ENCODE measurements at regions not wholly inside any gene's neighbourhood (a gene's known extent, or its start where the extent isn't known, plus 50 kb on each side); places are given as distances from the start of the nearest gene placed in this dataset.

DNA sequence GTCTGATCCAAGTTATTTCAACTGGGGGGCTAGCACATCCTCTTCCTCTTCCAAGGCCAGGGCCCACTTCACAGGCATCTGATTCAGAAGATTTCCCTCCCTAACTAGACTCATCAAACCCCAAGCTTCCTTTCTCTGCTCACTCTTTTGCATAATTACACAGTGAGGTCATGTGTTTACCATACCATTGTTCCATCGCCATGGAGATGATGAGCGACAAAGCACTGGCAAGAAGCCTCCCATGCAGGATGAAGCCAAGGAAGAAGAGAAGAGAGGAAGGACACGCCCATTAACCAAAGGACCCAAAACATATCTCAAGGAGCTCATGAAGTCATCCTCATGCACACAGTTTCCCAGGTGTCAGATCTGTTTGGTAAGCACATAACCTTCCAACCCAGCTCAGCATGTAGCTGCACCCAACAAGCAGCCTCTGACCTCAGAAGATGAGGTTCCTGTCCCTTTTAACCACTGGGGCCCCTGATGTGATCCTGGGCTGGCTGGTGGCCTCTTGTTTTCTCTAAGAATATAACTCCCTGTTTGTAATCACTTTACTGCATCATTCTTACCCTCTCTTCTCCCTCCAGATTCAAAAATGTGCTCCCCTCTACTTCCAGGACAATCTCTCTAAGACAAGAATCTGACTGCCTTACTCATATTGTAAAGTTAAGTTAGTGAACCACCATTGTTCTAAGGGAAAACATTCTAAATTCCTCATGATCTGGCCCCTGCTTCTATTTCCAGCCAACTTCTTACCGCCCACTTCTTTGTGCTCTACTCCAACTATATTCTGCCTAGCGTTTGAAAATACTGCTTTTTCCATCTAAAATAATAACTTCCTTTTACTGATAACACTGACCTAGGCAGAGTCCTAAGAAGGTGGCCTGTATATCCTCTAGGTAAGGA, 190.1 kb downstream of the TTC32 start:
- DNase-seq = peak; percentile 6

DNA sequence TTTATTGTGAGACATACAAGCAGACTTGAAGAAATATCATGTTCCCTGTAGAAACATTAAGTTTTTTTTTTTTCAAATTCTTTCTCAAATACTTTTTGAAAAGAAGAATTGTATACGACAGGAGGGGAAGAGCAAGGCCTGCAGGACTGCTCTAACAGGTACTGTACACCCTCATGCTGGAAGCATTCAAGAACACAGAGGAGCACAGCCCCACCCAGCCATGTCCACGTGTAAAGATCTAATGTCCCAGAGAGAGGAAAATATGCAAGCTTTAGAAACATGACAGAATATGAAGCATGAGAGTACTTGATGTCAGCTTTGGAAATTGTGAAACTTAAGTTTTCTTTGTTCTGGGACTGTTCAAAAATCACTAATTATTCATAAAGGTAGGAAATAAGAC, 191.6 kb downstream of the TTC32 start:
- no peak for DNase-seq

DNA sequence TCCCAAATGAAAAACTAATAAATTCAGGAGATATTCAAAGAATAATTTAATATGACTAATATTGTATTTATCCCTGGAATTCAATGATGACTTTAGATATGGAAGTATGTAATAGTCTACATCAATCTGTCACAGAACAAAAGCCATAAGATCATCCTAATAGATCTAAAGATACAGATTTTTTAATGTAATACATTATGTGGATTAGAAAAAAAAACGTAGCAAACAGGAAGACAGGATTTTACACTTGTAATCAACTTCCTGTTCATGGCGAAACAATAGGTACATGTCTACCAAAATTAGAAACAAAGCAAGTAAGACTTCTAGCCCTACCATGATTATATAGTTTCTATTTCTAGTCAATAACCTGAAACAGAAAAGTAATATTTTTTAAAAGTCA, 192.2 kb downstream of the TTC32 start:
- DNase-seq = no peak

DNA sequence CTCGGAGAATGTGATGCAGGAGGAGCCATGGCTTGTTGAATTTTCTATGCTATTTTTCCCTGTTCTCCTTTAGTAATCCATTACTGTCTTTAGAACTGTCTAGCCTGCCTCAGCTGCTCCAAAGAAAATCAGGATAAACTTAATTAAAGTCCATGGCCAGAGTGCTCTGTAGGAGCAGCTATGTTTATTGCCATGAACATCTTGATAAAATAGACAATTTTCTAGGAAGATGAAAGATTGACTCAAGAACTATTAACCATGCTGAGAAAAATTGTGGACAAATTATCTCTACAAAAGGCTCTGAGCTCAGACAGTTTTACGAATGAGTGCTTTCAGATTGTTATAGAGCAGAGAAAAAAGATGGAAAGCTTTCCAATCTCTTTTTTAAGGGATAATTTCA, 193.0 kb downstream of the TTC32 start:
- no peak for DNase-seq

DNA sequence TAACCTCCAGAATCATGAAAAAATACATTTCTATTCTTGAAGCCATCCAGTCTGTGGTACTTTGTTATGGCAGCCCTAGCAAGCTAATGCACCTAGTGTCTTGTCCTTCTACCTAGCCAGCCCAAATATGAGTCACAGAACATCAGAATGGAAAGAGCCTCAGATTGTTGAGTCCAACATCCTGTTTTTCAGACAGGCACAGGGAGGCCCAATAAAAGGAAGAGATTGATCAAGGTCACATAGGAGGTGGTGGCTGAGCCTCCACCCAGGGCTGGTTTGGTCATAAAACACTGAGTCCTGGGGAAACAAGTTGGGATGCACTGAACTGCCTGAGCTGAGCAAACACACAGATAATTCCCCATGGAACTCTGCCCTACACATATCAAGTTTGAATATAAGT, 195.5 kb downstream of the TTC32 start:
- no peak for DNase-seq

DNA sequence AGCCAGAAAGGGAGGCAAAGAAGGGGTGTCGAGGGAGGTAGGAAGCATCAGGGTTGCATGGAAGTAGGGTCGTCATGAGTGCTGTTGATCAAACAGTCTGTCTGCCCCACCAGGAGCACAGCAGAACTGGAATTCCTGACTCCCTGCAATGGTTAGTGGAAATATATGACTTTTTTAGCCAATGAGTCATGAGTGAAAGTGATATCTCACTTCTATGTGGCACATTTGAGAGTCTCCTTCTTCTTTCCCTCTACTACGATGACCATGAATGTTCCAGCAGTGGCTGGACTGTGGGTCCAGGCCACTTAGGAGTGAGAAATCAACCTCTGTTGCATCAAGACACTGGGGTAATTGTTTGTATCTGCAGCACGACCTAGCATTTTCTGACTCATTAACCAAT, 199.5 kb downstream of the TTC32 start:
- no peak for DNase-seq

DNA sequence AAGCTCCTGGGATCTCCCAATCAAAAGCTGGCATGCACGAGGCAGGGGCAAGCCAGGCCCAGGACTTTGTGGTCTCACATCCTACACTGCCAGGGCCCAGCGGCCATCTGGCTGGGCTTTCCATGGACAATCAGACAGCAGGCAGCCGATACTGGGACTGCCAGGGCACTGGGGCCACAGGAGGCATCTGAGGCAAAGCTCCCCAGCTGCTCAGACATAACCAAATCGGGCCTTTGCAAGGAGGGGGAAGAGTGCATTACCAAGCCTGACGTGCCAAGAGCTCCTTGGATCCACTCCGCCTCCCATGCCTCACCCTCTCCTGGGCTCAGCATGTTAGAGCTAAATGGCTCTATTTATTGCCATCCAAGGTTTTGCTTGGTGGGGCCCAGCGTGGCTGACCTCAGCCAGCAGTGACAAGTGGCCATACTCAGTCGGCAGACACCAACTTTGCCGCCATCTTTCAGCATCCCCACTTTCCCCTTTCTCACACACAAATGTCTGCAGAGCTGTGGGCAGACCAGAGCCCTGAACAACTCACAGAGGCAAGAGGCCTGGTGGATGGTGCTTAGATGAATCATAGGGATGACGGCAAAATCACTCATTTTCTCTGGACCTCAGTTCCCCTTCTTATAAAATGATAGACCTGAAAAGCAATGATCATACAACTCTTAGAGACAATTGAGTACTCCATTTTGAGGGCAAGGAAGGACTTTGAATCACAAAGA, 200.8 kb downstream of the TTC32 start:
- DNase-seq = no peak

DNA sequence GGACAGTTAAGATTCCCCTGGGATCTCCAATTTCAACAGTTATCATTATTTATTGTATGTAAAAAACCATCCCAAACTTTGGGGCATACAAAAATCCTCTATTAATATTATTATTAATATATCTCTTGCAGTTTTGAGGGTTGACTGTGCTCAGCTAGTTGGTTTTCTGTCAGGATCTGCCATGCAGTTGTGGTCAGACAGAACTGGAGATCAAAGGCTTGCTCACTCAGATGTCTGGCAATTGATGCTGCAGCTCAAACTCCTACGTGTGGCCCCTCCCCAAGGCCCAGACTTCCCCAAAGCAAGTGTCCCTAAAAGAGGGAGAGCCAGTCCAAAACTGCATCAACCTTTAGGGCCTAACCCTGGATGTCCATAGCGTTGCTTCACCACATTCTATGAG, 204.7 kb downstream of the TTC32 start:
- no peak for DNase-seq

DNA sequence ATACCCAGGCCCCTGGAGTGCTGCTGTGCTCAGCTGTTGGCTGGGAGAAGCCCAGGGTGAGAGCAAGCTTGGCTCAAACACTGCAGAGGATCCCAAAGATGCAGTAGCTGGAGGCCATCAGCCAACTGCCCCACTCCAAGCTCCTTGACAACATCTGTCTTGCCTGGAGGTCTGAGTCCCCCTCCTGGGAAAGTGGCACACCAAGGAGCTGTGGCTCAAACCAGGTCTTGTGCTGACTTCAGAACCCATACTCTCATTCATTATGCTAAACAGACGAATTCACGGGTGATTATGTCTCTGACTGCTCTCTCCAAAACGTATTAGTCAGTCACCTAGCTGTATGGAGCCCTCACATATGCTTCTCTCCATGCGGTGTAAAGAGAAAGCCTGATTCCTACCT, 206.1 kb downstream of the TTC32 start:
- DNase-seq = no peak

DNA sequence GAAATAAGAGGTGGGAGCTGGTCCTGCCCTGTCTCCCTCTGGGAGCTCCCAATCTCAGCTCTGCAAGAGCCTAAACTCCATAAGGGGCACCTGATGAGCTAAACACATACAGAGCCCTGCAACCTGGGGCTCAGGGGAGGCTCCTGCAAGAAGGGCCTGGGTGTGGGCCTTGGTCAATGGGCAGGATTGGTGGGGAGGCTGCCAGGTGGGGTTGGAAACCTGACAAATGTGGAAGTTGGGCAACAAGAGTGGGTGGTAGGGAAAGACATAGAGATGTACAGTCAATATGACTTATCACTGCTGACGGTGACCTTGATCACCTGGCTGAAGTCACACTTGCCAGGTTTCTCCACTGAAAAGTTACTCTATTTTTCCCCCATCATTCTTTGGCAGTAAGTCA, 209.9 kb downstream of the TTC32 start:
- no peak for DNase-seq

DNA sequence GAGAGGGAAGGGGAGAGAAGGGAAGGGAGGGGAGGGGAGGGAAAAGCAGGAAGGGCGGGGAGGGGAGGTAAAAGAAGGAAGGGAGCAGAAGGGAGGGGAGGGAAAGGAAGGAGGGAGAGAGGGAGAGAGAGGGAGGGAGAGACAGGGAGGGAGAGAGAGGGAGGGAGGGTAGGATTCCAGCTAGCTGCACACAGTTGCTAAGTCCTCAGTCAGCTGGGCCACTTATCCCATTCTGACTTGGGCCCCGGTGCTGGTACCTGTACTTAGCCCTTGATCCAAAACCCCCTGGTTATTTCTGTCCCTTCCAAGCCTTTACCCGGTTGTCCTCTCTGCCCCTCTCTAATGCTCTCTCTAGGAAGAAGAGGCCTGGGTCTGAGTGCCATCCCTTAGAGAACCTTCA, 211.4 kb downstream of the TTC32 start:
- no peak for DNase-seq

DNA sequence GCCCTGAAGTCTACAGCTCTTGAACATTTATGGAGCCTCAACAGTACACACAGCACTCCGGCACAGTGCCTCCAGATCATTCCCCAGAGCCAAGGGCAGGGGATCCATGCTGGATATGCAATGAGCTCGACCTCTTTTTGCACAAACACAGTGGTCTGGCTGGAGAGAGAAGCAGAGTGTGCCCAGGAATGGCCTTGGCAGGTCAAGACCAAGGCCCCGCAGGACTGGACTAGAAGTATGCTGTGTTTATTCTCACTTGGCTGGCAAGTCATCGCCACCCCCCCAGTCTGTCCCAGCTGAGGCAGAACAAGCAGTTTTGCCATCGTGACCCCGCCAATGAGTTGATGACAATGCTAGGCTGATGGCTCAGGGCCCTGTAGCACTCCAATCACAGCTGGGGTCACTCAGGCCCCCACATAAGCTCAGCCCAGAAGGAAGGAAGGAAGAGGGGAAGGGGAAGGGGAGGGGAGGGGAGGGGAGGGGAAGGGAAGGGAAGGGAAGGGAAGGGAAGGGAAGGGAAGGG, 212.1 kb downstream of the TTC32 start:
- no peak for DNase-seq

DNA sequence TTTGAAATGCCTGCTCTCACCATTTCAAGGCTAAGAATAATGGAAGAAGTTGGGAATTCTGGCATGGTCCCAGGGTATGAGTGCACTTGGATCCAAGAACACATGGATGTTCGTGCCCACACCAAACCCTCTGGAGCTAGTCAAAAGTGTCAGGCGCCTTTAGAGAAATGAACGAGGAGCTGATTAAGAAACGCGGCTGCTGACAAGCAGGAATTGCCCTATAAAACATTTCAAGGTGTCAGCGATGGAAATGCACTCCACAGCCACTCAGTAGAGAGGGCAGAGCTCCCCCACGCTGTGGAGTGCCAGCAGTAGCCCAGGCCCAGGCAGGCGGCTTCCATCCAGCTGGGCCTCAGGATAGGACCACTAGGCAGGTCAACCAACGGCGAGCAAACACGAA, 213.7 kb downstream of the TTC32 start:
- DNase-seq = no peak

DNA sequence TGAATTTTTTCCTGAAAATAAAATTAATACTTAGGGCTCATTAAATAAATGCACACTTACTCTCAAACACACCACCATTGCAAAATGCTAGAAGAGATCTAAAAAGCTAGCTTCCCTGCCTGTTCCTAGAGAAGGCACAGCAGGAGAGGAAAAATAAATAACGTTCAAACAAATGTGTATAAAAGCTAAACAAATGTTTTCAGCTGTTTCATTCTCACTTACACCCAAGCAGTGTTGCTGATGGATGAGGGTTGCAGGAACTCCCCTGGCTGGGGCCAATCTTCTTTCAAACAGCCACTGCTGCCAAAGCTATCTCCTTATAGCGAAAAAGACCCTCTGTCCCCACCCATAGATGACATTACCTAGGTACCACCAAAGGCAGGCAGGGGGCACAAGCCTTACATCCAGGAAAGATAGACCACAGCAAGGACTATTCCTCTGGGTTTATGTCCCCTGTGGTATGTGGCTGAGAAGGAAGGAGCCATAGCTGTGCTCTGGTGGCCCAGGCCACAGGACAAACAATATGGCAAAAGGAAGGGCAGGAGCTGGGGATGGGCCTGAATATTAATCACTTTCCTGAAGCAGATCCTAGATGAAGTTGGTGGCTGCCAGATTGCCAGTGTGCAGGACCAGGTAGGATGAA, 214.6 kb downstream of the TTC32 start:
- DNase-seq = no peak

DNA sequence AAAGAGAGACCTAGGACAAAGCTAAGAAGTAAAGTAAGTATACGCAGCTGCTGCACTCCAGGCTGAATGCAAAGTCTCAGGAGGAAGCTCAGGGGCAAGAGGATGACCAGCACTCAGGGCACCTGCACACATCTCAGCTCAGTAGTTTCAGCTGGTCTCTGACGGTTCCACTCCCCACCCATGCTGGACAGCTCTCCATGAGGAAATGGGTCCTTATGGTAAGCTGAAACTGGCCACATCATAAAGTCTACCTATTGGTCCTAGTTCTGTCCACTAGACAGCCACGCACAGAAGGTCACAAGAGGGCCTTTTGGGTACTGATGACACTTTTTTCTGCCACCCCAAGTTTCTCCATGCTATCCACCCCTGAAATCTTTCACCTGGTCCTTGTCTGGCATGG, 215.3 kb downstream of the TTC32 start:
- DNase-seq = no peak

DNA sequence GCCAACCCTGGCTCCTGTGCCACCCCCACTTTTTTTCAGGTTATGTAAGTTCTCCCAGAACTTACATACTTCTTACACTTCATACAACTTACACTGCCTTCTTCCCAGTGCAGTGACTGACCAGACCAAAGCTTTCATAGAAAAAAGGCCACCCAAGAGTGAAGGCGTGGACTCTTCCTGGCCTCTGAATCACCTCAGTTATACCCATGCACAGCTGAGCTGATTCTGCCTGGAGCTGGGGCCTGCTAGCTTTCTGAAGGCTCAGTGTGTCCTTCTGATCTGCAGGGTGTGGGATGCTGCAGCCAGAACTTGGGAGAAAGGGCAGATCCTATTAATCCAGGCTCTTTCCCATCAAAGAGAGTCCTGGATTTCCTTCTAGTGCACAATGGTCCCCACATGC, 216.1 kb downstream of the TTC32 start:
- DNase-seq = no peak

DNA sequence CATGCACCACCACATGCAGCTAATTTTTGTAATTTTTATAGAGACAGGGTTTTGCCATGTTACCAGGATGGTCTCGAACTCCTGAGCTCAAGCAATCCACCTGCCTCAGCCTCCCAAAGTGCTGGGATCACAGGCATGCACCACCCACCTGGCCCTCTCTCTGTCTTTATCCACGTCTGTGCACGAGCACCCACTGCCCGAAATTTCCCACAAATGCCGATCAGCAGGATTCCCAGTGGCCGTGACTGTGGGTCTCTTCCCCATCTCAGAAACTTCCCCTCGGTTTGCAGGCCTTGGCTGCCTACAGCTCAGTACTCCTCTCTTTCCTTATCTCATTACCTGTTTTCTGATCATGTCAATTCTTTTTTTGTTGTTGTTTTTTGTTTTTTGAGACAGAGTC, 217.3 kb downstream of the TTC32 start:
- DNase-seq = no peak

DNA sequence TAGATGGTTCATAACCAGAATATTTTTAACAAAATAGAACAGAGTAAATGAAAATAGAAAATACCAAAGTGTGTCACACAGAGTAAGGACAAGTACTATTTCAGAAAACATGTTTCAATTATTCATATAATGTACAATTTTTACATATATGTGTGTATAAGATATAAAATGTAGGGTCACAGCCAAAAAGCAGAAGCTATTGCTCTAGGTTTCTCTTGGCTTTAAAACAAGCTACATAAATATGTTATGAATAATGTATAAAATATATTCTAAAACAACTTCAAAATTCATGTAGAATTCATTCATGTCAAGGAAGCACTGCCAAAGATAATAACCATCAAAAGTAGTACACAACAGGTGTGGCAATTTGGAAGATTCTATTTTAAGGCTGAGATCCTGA, 218.2 kb downstream of the TTC32 start:
- DNase-seq = no peak

DNA sequence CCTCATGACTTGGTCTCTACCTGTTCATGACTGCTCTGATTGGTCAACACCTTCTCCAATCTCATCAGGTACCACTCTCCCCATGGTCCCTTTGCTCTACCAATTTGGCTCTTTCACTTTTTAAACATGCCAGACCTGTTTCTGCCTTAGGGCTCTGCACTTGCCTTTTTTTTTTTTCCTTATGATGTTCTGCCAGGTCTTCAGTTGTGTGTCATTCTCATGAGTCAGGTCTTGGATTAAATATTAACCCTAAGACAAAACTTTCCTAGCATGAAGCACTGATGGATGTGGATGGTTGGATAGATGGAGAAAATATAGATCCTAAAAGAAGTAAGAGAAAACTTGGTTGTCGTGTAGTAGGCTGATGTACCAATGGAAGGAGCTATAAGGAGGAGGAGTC, 219.3 kb downstream of the TTC32 start:
- DNase-seq = no peak

DNA sequence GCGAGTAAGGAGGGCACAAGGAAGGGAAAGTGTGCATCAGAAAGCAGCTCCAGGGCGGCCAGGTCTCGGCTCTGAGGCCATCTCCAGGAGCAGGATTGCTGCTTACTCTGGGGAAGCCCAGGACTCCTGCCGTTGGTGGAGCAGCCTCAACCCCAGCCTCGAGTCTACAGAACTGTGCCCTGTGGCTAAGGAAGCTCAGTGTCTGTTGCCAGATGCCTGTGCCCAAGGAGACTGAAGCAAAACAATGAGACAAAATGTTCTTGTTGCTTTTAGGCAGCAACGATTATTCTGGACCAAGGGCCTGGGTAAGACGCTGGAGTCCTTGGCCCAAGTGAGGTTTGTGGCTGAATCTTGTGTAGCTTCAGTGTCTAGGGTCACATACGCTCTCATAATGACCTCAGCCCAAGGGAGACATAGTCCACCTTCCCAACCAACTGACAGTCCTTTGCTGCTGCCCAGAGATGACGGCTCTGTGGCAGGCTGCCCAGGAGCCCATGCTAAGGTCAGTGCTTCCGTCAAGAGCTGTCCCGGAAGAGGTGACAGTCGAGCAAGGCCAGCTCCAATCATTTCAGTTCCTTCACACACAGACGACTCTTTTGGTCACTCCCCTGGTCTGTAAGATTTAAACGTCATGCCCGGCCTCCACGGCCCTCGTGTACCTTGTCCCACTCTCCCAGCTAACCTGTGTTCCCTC, 223.8 kb downstream of the TTC32 start:
- DNase-seq = no peak

DNA sequence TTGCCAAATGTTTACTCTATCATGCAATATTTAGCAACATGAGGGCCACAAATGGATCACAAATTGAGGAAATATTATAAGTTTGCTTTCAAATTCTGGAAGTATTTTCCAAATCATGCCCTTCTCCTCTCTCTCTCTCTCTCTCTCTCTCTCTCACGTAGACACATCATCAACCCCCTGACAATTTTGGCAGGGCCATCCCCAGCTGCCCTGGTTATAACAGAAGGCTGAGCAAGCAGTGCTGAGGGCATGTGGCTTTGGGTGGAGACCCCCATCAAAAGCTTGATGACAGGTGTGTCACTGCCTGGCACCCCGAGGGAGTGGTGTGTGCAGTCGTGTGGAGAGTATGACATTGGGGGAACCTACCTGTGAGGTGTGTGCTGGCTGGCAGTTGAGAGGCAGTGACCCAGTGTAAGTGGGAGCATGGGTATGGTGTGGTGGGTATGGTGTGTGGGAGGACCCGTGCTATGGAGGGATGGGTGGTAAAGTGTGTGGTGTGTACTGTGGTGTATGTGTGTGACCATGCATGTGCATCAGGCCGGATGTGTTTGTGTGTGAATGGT, 224.5 kb downstream of the TTC32 start:
- no peak for DNase-seq

DNA sequence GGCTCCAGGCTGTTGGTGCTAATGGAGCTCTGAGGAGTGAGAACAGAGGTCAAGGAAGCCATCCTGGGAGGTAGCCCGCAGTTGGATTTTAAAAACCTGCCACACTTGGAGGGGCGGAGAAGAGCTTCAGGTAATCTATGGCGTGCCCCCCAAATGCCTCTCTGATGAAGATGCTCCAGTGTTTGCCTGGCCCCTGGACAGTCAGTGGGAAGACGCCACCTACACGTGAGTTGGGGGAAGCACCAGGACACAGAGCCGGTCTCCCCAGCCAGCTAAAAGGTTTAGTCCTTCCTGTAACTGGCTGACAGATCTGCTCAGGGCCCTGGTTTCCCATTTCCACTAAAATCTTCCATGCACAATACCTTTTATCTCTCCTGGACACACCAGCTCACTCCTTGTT, 225.0 kb downstream of the TTC32 start:
- no peak for DNase-seq

Measured in stimulated activated CD4-positive, alpha-beta T cell treated with anti-CD3 and anti-CD28 coated beads, Interleukin-1b, Interleukin-23, amount 100 ng/mL, for 48 hours (primary cell).